Activated naive CD8-positive, alpha-beta T cell treated with anti-CD3 and anti-CD28 coated beads for 36 hours (primary cell): ENCODE measurements at regions not wholly inside any gene's neighbourhood (a gene's known extent, or its start where the extent isn't known, plus 50 kb on each side); places are given as distances from the start of the nearest gene placed in this dataset.
"Not testable (repeated sequence)": the region's sequence is repeated elsewhere in the genome, so short reads cannot be mapped to it uniquely, and the experiment has no call there.

Source experiments
- DNase-seq: peaks from one replicate; pipeline ENCODE4 v3.0.0; 2021
- H3K27ac Mint-ChIP-seq: one replicate; pipeline ENCODE4 v1.8.0; 2022; ENCODE audit warnings: mild to moderate bottlenecking, moderate library complexity, mixed read lengths
- H3K27me3 Mint-ChIP-seq: one replicate; pipeline ENCODE4 v1.8.0; 2022; ENCODE audit warnings: mild to moderate bottlenecking, mixed read lengths
- H3K36me3 Mint-ChIP-seq: one replicate; pipeline ENCODE4 v1.8.0; 2021; ENCODE audit warnings: mild to moderate bottlenecking, mixed read lengths
- H3K4me1 Mint-ChIP-seq: one replicate; pipeline ENCODE4 v1.8.0; 2021; ENCODE audit warnings: mixed read lengths
- H3K4me3 Mint-ChIP-seq: one replicate; pipeline ENCODE4 v1.8.0; 2022; ENCODE audit warnings: mild to moderate bottlenecking, moderate library complexity, mixed read lengths
- H3K9me3 Mint-ChIP-seq: one replicate; pipeline ENCODE4 v1.8.0; 2022; ENCODE audit warnings: mixed read lengths

- no peak for DNase-seq
- H3K9me3 Mint-ChIP-seq: peaks cover 46% of the 10 kb centered on the region
- H3K36me3 Mint-ChIP-seq: peaks cover 6% of the 10 kb centered on the region
- no peaks in the 10 kb centered on the region for H3K27me3 Mint-ChIP-seq
- H3K27ac Mint-ChIP-seq: no peak overlapping the region
- H3K4me3 Mint-ChIP-seq: no peak overlapping the region
- no peaks in the 10 kb centered on the region for H3K4me1 Mint-ChIP-seq
Measured at GRCh38 chr22:11042116-11042515, 4485.9 kb upstream of the OR11H1 start.

GRCh38 chr22:11043289-11043688 is 4484.7 kb upstream of the OR11H1 start:
- H3K27ac Mint-ChIP-seq, H3K4me1 Mint-ChIP-seq, H3K27me3 Mint-ChIP-seq, H3K36me3 Mint-ChIP-seq, H3K4me3 Mint-ChIP-seq, DNase-seq: not testable (repeated sequence)
- H3K9me3 Mint-ChIP-seq: peaks cover 37% of the 10 kb centered on the region

- H3K27ac Mint-ChIP-seq, H3K4me3 Mint-ChIP-seq, DNase-seq, H3K27me3 Mint-ChIP-seq, H3K36me3 Mint-ChIP-seq, H3K4me1 Mint-ChIP-seq: not testable (repeated sequence)
- H3K9me3 Mint-ChIP-seq: peaks cover 15% of the 10 kb centered on the region
Measured at GRCh38 chr22:11048884-11049283, 4479.1 kb upstream of the OR11H1 start.

- not testable (repeated sequence) for DNase-seq, H3K27ac Mint-ChIP-seq, H3K27me3 Mint-ChIP-seq, H3K4me1 Mint-ChIP-seq, H3K36me3 Mint-ChIP-seq, H3K4me3 Mint-ChIP-seq
- H3K9me3 Mint-ChIP-seq: peaks cover 18% of the 10 kb centered on the region
Measured at GRCh38 chr22:11050226-11050625, 4477.8 kb upstream of the OR11H1 start.

- not testable (repeated sequence) for H3K36me3 Mint-ChIP-seq, H3K4me1 Mint-ChIP-seq, DNase-seq, H3K27me3 Mint-ChIP-seq, H3K4me3 Mint-ChIP-seq, H3K27ac Mint-ChIP-seq
- peaks cover 28% of the 10 kb centered on the region for H3K9me3 Mint-ChIP-seq
Measured at GRCh38 chr22:11051401-11052112, 4476.4 kb upstream of the OR11H1 start.

GRCh38 chr22:11053403-11054344 is 4474.3 kb upstream of the OR11H1 start:
- H3K27ac Mint-ChIP-seq, H3K4me3 Mint-ChIP-seq, H3K36me3 Mint-ChIP-seq, H3K4me1 Mint-ChIP-seq, DNase-seq, H3K27me3 Mint-ChIP-seq: not testable (repeated sequence)
- peaks cover 34% of the 10 kb centered on the region for H3K9me3 Mint-ChIP-seq

- not testable (repeated sequence) for H3K4me3 Mint-ChIP-seq, DNase-seq, H3K36me3 Mint-ChIP-seq, H3K27ac Mint-ChIP-seq, H3K4me1 Mint-ChIP-seq, H3K27me3 Mint-ChIP-seq
- peaks cover 32% of the 10 kb centered on the region for H3K9me3 Mint-ChIP-seq
Measured at GRCh38 chr22:11054681-11055080, 4473.3 kb upstream of the OR11H1 start.

- H3K27me3 Mint-ChIP-seq, H3K4me1 Mint-ChIP-seq, H3K4me3 Mint-ChIP-seq, H3K36me3 Mint-ChIP-seq, DNase-seq, H3K27ac Mint-ChIP-seq: not testable (repeated sequence)
- H3K9me3 Mint-ChIP-seq: peaks cover 32% of the 10 kb centered on the region
Measured at GRCh38 chr22:11055176-11055575, 4472.8 kb upstream of the OR11H1 start.

GRCh38 chr22:11057955-11058547 is 4469.9 kb upstream of the OR11H1 start:
- H3K4me1 Mint-ChIP-seq, H3K27ac Mint-ChIP-seq, H3K4me3 Mint-ChIP-seq, H3K36me3 Mint-ChIP-seq, H3K27me3 Mint-ChIP-seq, DNase-seq: not testable (repeated sequence)
- peaks cover 36% of the 10 kb centered on the region for H3K9me3 Mint-ChIP-seq

- H3K9me3 Mint-ChIP-seq: peaks cover 38% of the 10 kb centered on the region
- not testable (repeated sequence) for H3K4me1 Mint-ChIP-seq, DNase-seq
Measured at GRCh38 chr22:11059129-11059528, 4468.9 kb upstream of the OR11H1 start.

GRCh38 chr22:11060797-11061196 is 4467.2 kb upstream of the OR11H1 start:
- H3K36me3 Mint-ChIP-seq, H3K4me3 Mint-ChIP-seq, DNase-seq, H3K27me3 Mint-ChIP-seq, H3K4me1 Mint-ChIP-seq, H3K27ac Mint-ChIP-seq: not testable (repeated sequence)
- H3K9me3 Mint-ChIP-seq: peaks cover 44% of the 10 kb centered on the region

More at GRCh38 chr22:11059129-11059528, 4468.9 kb upstream of the OR11H1 start:
- H3K27ac Mint-ChIP-seq, H3K27me3 Mint-ChIP-seq, H3K36me3 Mint-ChIP-seq, H3K4me3 Mint-ChIP-seq: not testable (repeated sequence)

GRCh38 chr22:11062534-11062933 is 4465.5 kb upstream of the OR11H1 start:
- not testable (repeated sequence) for H3K4me1 Mint-ChIP-seq, H3K27ac Mint-ChIP-seq, H3K27me3 Mint-ChIP-seq, DNase-seq, H3K4me3 Mint-ChIP-seq, H3K36me3 Mint-ChIP-seq
- peaks cover 47% of the 10 kb centered on the region for H3K9me3 Mint-ChIP-seq

- H3K27ac Mint-ChIP-seq, H3K27me3 Mint-ChIP-seq, DNase-seq, H3K4me3 Mint-ChIP-seq, H3K36me3 Mint-ChIP-seq, H3K4me1 Mint-ChIP-seq: not testable (repeated sequence)
- H3K9me3 Mint-ChIP-seq: peaks cover 50% of the 10 kb centered on the region
Measured at GRCh38 chr22:11063022-11063685, 4464.8 kb upstream of the OR11H1 start.

- H3K27me3 Mint-ChIP-seq, DNase-seq, H3K36me3 Mint-ChIP-seq, H3K27ac Mint-ChIP-seq, H3K4me1 Mint-ChIP-seq, H3K4me3 Mint-ChIP-seq: not testable (repeated sequence)
- peaks cover 48% of the 10 kb centered on the region for H3K9me3 Mint-ChIP-seq
Measured at GRCh38 chr22:11065210-11065609, 4462.8 kb upstream of the OR11H1 start.

GRCh38 chr22:11065876-11066457 is 4462.0 kb upstream of the OR11H1 start:
- H3K4me1 Mint-ChIP-seq, H3K27ac Mint-ChIP-seq, H3K27me3 Mint-ChIP-seq, DNase-seq, H3K4me3 Mint-ChIP-seq, H3K36me3 Mint-ChIP-seq: not testable (repeated sequence)
- H3K9me3 Mint-ChIP-seq: peaks cover 46% of the 10 kb centered on the region
